CD14-positive monocyte (primary cell): ENCODE measurements at regions not wholly inside any gene's neighbourhood (a gene's known extent, or its start where the extent isn't known, plus 50 kb on each side); places are given as distances from the start of the nearest gene placed in this dataset. TPM values are rescaled to one million over a fixed set of nuclear protein-coding genes. Genes with fewer than 3 reads are reported as not detected.

Source experiments
- DNase-seq, 3 donors: peaks; one replicate each; pipeline ENCODE4 v3.0.0-alpha.2; 2011 to 2022
- H2AFZ ChIP-seq: 2 replicates; pipeline ENCODE4 v1.6.0; 2012; ENCODE audit warnings: mild to moderate bottlenecking, low read depth, low read length, inconsistent platforms; ENCODE audit not compliant: insufficient read depth, poor library complexity, severe bottlenecking
- H3K27ac ChIP-seq, 2 donors: 1 replicate in 1 of 2; 2 replicates in 1 of 2; pipeline ENCODE4 v1.5.1; 2012 to 2013; ENCODE audit warnings: low read length in 2 of 2, control low read depth in 1 of 2, inconsistent platforms in 1 of 2, low read depth in 1 of 2, mild to moderate bottlenecking in 1 of 2
- H3K27me3 ChIP-seq, 2 donors: one replicate each; pipeline versions ENCODE4 v1.6.0 to v1.6.1; 2011 to 2013; ENCODE audit warnings: low read length in 2 of 2; ENCODE audit not compliant: control insufficient read depth in 2 of 2, insufficient read depth in 2 of 2
- H3K36me3 ChIP-seq, 2 donors: replicated peaks in 1 of 2; 1 replicate in 1 of 2; 2 replicates in 1 of 2; pipeline versions ENCODE4 v1.5.1 to v1.6.1; 2012 to 2013; ENCODE audit warnings: low read length in 2 of 2, control low read depth in 1 of 2, inconsistent platforms in 1 of 2, mild to moderate bottlenecking in 1 of 2; ENCODE audit not compliant: insufficient read depth in 2 of 2, control insufficient read depth in 1 of 2
- H3K4me1 ChIP-seq, 2 donors: 1 replicate in 1 of 2; 2 replicates in 1 of 2; pipeline versions ENCODE4 v1.5.1 to v1.6.1; 2012 to 2013; ENCODE audit warnings: low read length in 2 of 2, control low read depth in 1 of 2, inconsistent platforms in 1 of 2, mild to moderate bottlenecking in 1 of 2, moderate library complexity in 1 of 2; ENCODE audit not compliant: insufficient read depth in 2 of 2, control insufficient read depth in 1 of 2
- H3K4me2 ChIP-seq: replicated peaks from 2 replicates; pipeline ENCODE3; 2012; ENCODE audit warnings: low read length, moderate library complexity, mild to moderate bottlenecking; ENCODE audit not compliant: poor library complexity, severe bottlenecking; ENCODE audit errors: extremely low read depth
- H3K4me3 ChIP-seq, 3 experiments: fragments of 200-600 bp in 1 of 3; sonication (generic) in 1 of 3; replicated peaks in 1 of 3; 1 replicate in 2 of 3; 2 replicates in 1 of 3; pipeline ENCODE4 v1.5.1; 2011 to 2013; ENCODE audit warnings: low read length in 3 of 3, mild to moderate bottlenecking in 3 of 3, control low read depth in 2 of 3, low read depth in 2 of 3, inconsistent platforms in 1 of 3, moderate library complexity in 1 of 3
- H3K79me2 ChIP-seq: 2 replicates; pipeline ENCODE4 v1.6.0; 2012; ENCODE audit warnings: mild to moderate bottlenecking, control low read depth, inconsistent platforms, low read length, moderate library complexity; ENCODE audit not compliant: insufficient read depth
- H3K9ac ChIP-seq: 2 replicates; pipeline ENCODE4 v1.6.0; 2017; ENCODE audit warnings: low read length, mild to moderate bottlenecking; ENCODE audit not compliant: insufficient read depth, poor library complexity, severe bottlenecking
- H3K9me3 ChIP-seq, 2 donors: replicated peaks in 1 of 2; 1 replicate in 1 of 2; 2 replicates in 1 of 2; pipeline versions ENCODE4 v1.5.1 to v1.6.1; 2012 to 2013; ENCODE audit warnings: low read length in 2 of 2, control low read depth in 1 of 2; ENCODE audit not compliant: control insufficient read depth in 1 of 2, insufficient read depth in 1 of 2
- H4K20me1 ChIP-seq: 2 replicates; pipeline ENCODE4 v1.6.0; 2012; ENCODE audit warnings: mild to moderate bottlenecking, low read length, control low read depth, moderate library complexity; ENCODE audit not compliant: insufficient read depth
- H3K27ac Mint-ChIP-seq, 7 donors: one replicate each; pipeline ENCODE4 v1.8.0; 2020; ENCODE audit warnings: mild to moderate bottlenecking in 7 of 7, mixed read lengths in 7 of 7, moderate library complexity in 6 of 7, inconsistent platforms in 2 of 7
- H3K27me3 Mint-ChIP-seq, 3 donors: one replicate each; pipeline ENCODE4 v1.8.0; 2021 to 2022; ENCODE audit warnings: low read depth in 3 of 3, mild to moderate bottlenecking in 3 of 3, mixed read lengths in 3 of 3, moderate library complexity in 3 of 3, inconsistent platforms in 1 of 3
- H3K36me3 Mint-ChIP-seq, 2 donors: one replicate each; pipeline ENCODE4 v1.8.0; 2020; ENCODE audit warnings: mixed read lengths in 2 of 2, inconsistent platforms in 1 of 2, mild to moderate bottlenecking in 1 of 2
- H3K4me1 Mint-ChIP-seq: one replicate; pipeline ENCODE4 v1.8.0; 2020; ENCODE audit warnings: mild to moderate bottlenecking, mixed read lengths
- H3K4me3 Mint-ChIP-seq, 2 donors: one replicate each; pipeline ENCODE4 v1.8.0; 2020; ENCODE audit warnings: mild to moderate bottlenecking in 2 of 2, mixed read lengths in 2 of 2, moderate library complexity in 1 of 2
- H3K9me3 Mint-ChIP-seq, 7 donors: one replicate each; pipeline ENCODE4 v1.8.0; 2020 to 2022; ENCODE audit warnings: mixed read lengths in 7 of 7, mild to moderate bottlenecking in 6 of 7, moderate library complexity in 6 of 7, inconsistent platforms in 2 of 7
- CTCF ChIP-seq: fragments of 200-600 bp; IDR thresholded peaks from one replicate; pipeline ENCODE4 v1.8.0; 2022; ENCODE audit warnings: antibody characterized with exemption, mild to moderate bottlenecking
- WGBS: methylation state at CpG from one replicate; pipeline ENCODE4 v1.1.5; 2013; ENCODE audit warnings: missing lambda C conversion rate; ENCODE audit not compliant: insufficient coverage; 5-methylcytosine and 5-hydroxymethylcytosine counted together
- intact Hi-C, 2 donors: fragments of 100-400 bp; cut with micrococcal nuclease; formaldehyde crosslinking; loops; one replicate each; pipeline versions ENCODE4 v1.15.0 to v1.15.1; 2023
- small RNA-seq: library from RNA; depleted of rRNA; stranded (forward); fragments of <200 nt; gene quantifications from one replicate; pipeline ENCODE3, GENCODE V24; 2012; ENCODE audit warnings: low read depth; ENCODE audit not compliant: insufficient read length

GRCh38 chr10:31268444-31269303 is 50.3 kb upstream of the ZEB1 start:
- WGBS, result 95% methylated on average over 8 of the region's 12 CpGs
- Histone ChIP-seq H4K20me1 (no peaks in the 10 kb centered on the region), H3K79me2 (no peaks in the 10 kb centered on the region), H3K27ac (no peak overlapping the region), H3K9me3 (peaks cover 2 to 3% of the 10 kb centered on the region in 2 donors), H3K4me2 (no peak overlapping the region), H3K9ac (no peak overlapping the region), H3K4me3 (no peak overlapping the region), H2AFZ (no peak overlapping the region), H3K36me3 (no peaks in the 10 kb centered on the region), H3K27me3 (no peaks in the 10 kb centered on the region), H3K4me1 (no peaks in the 10 kb centered on the region)
- Mint-ChIP-seq H3K9me3 (peaks cover 0 to 8% (median 2%) of the 10 kb centered on the region in 7 donors), H3K36me3 (no peaks in the 10 kb centered on the region), H3K27me3 (no peaks in the 10 kb centered on the region), H3K4me1 (no peaks in the 10 kb centered on the region), H3K27ac (no peak overlapping the region), H3K4me3 (no peak overlapping the region)
- no peak for DNase-seq
- TF ChIP-seq CTCF, result no peak
- intact Hi-C loops, result no loop called here

Small RNAs in the stretch of these regions (small RNA-seq; reads per million reads assigned to genes)
- not detected for gene RNA5SP309
